ENCODE measurements at regions not wholly inside any gene's neighbourhood (a gene's known extent, or its start where the extent isn't known, plus 50 kb on each side); places are given as distances from the start of the nearest gene placed in this dataset.

DNA sequence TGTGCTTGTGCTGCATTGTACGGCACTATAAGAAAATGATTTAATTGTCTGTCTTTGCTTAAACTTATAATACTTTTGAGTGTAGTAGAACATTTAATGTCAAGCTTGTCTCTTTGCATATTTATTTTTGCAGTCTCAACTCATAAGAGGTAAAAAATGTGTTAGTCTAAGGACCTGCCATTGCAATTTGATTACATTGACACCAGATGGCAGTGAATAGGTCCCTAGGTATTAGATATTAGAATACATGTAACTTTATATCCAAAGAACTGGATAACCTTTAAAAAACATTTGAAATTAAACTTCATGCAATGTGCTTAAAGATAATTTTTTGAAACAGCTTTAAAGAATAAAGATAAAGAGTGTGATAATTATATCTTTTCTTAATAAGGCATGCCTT, 1421.3 kb downstream of the OLFM4 start:
- Histone ChIP-seq H3K9me3 (ENCODE audit: control insufficient read depth, insufficient read depth, low read depth, low read length) (no peaks in the 10 kb centered on the region), H3K27ac (ENCODE audit: extremely low read depth, low read depth, low read length) (no peak overlapping the region), H3K4me1 (ENCODE audit: control insufficient read depth, insufficient read depth, low read length) (no peaks in the 10 kb centered on the region), H3K4me3 (ENCODE audit: low read depth, low read length) (no peak overlapping the region), H3K36me3 (ENCODE audit: control insufficient read depth in 2 of 2, insufficient read depth in 1 of 2, low read length in 2 of 2) (no peaks in the 10 kb centered on the region)
- POLR2A ChIA-PET, result no interaction called here
- CTCF ChIA-PET, result no interaction called here
- TF ChIP-seq WT1 (tag by site-specific recombination; IDR thresholded peaks at IDR 0.05), result no peak
- TF ChIP-seq, protein P1, sequence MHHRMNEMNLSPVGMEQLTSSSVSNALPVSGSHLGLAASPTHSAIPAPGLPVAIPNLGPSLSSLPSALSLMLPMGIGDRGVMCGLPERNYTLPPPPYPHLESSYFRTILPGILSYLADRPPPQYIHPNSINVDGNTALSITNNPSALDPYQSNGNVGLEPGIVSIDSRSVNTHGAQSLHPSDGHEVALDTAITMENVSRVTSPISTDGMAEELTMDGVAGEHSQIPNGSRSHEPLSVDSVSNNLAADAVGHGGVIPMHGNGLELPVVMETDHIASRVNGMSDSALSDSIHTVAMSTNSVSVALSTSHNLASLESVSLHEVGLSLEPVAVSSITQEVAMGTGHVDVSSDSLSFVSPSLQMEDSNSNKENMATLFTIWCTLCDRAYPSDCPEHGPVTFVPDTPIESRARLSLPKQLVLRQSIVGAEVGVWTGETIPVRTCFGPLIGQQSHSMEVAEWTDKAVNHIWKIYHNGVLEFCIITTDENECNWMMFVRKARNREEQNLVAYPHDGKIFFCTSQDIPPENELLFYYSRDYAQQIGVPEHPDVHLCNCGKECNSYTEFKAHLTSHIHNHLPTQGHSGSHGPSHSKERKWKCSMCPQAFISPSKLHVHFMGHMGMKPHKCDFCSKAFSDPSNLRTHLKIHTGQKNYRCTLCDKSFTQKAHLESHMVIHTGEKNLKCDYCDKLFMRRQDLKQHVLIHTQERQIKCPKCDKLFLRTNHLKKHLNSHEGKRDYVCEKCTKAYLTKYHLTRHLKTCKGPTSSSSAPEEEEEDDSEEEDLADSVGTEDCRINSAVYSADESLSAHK (tag by site-specific recombination; IDR thresholded peaks at IDR 0.05), result no peak
- no peak for TF ChIP-seq ZNF530 (tag by site-specific recombination; IDR thresholded peaks at IDR 0.05; ENCODE audit: low read depth)
- no peak for TF ChIP-seq IKZF3 (tag by site-specific recombination; IDR thresholded peaks at IDR 0.05)
- no peak for TF ChIP-seq ZNF600 (tag by site-specific recombination; IDR thresholded peaks at IDR 0.05)
- TF ChIP-seq ZNF544 (tag by site-specific recombination; IDR thresholded peaks at IDR 0.05), result no peak
- no peak for TF ChIP-seq ZBTB21 (tag by site-specific recombination; IDR thresholded peaks at IDR 0.05)
- no peak for TF ChIP-seq ZNF184 (tag by site-specific recombination; IDR thresholded peaks at IDR 0.05)
- TF ChIP-seq ZIC2 (tag by site-specific recombination; IDR thresholded peaks at IDR 0.05), result no peak
- TF ChIP-seq SCRT2 (tag by site-specific recombination; IDR thresholded peaks at IDR 0.05), result no peak
- TF ChIP-seq ZNF19 (tag by site-specific recombination; IDR thresholded peaks at IDR 0.05; ENCODE audit: low read depth), result no peak
- TF ChIP-seq ZNF623 (tag by site-specific recombination; IDR thresholded peaks at IDR 0.05), result no peak
- no peak for TF ChIP-seq ZBTB1 (tag by site-specific recombination; IDR thresholded peaks at IDR 0.05)
- no peak for TF ChIP-seq MZF1 (tag by site-specific recombination; IDR thresholded peaks at IDR 0.05; ENCODE audit: borderline replicate concordance)
- TF ChIP-seq, protein P2, sequence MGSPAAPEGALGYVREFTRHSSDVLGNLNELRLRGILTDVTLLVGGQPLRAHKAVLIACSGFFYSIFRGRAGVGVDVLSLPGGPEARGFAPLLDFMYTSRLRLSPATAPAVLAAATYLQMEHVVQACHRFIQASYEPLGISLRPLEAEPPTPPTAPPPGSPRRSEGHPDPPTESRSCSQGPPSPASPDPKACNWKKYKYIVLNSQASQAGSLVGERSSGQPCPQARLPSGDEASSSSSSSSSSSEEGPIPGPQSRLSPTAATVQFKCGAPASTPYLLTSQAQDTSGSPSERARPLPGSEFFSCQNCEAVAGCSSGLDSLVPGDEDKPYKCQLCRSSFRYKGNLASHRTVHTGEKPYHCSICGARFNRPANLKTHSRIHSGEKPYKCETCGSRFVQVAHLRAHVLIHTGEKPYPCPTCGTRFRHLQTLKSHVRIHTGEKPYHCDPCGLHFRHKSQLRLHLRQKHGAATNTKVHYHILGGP (tag by site-specific recombination; IDR thresholded peaks at IDR 0.05), result no peak
- TF ChIP-seq MEIS1 (CRISPR knock-in tag; IDR thresholded peaks at IDR 0.05; ENCODE audit: borderline replicate concordance), result no peak
- no peak for TF ChIP-seq ZNF140 (tag by site-specific recombination; IDR thresholded peaks at IDR 0.05)
- TF ChIP-seq, protein P3, sequence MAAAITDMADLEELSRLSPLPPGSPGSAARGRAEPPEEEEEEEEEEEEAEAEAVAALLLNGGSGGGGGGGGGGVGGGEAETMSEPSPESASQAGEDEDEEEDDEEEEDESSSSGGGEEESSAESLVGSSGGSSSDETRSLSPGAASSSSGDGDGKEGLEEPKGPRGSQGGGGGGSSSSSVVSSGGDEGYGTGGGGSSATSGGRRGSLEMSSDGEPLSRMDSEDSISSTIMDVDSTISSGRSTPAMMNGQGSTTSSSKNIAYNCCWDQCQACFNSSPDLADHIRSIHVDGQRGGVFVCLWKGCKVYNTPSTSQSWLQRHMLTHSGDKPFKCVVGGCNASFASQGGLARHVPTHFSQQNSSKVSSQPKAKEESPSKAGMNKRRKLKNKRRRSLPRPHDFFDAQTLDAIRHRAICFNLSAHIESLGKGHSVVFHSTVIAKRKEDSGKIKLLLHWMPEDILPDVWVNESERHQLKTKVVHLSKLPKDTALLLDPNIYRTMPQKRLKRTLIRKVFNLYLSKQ (tag by site-specific recombination; IDR thresholded peaks at IDR 0.05; ENCODE audit: borderline replicate concordance), result no peak
- TF ChIP-seq, protein P4, sequence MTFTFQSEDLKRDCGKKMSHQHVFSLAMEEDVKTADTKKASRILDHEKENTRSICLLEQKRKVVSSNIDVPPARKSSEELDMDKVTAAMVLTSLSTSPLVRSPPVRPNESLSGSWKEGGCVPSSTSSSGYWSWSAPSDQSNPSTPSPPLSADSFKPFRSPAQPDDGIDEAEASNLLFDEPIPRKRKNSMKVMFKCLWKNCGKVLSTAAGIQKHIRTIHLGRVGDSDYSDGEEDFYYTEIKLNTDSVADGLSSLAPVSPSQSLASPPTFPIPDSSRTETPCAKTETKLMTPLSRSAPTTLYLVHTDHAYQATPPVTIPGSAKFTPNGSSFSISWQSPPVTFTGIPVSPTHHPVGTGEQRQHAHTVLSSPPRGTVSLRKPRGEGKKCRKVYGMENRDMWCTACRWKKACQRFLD (tag by site-specific recombination; IDR thresholded peaks at IDR 0.05), result no peak
- no peak for TF ChIP-seq PRDM1 (tag by site-specific recombination; IDR thresholded peaks at IDR 0.05)

DNA sequence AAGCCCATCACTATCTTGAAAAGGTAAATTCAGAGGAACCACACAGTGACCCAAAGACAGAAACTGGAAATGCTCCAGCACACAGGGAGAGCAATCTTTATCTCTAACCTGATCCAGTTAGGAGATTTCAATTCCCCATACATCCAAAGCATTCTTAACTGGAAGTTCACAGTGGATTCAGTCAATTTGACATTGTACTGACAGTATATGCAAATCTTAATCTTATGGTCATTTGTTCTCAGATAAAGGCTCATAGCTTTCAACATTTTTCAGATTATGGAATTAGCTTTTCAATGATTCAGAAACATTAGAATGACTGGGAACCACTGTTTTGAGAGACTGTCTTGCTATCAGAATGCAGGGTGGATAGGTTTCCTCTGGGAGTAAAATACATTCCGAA, 1455.6 kb downstream of the OLFM4 start:
- Histone ChIP-seq H3K4me1 (ENCODE audit: control insufficient read depth, insufficient read depth, low read length) (no peaks in the 10 kb centered on the region), H3K36me3 (ENCODE audit: control insufficient read depth in 2 of 2, insufficient read depth in 1 of 2, low read length in 2 of 2) (no peaks in the 10 kb centered on the region), H3K4me3 (ENCODE audit: low read depth, low read length) (no peak overlapping the region), H3K9me3 (ENCODE audit: control insufficient read depth, insufficient read depth, low read depth, low read length) (no peaks in the 10 kb centered on the region), H3K27ac (ENCODE audit: extremely low read depth, low read depth, low read length) (no peak overlapping the region)
- ChIA-PET CTCF (no interaction called here), POLR2A (no interaction called here)
- TF ChIP-seq OSR2 (tag by site-specific recombination; IDR thresholded peaks at IDR 0.05) (no peak), ZNF660 (tag by site-specific recombination; IDR thresholded peaks at IDR 0.05) (no peak), ZNF416 (tag by site-specific recombination; IDR thresholded peaks at IDR 0.05) (no peak), ZFHX2 (tag by site-specific recombination; conservative IDR thresholded peaks at IDR 0.05) (no peak), ZSCAN30 (tag by site-specific recombination; IDR thresholded peaks at IDR 0.05) (no peak), ZNF239 (tag by site-specific recombination; IDR thresholded peaks at IDR 0.05) (no peak)
- TF ChIP-seq, protein P5, sequence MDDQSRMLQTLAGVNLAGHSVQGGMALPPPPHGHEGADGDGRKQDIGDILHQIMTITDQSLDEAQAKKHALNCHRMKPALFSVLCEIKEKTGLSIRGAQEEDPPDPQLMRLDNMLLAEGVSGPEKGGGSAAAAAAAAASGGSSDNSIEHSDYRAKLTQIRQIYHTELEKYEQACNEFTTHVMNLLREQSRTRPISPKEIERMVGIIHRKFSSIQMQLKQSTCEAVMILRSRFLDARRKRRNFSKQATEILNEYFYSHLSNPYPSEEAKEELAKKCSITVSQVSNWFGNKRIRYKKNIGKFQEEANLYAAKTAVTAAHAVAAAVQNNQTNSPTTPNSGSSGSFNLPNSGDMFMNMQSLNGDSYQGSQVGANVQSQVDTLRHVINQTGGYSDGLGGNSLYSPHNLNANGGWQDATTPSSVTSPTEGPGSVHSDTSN (CRISPR knock-in tag; IDR thresholded peaks at IDR 0.05), result no peak
